ENCODE measurements at regions not wholly inside any gene's neighbourhood (a gene's known extent, or its start where the extent isn't known, plus 50 kb on each side); places are given as distances from the start of the nearest gene placed in this dataset.

- no peak overlapping the region for H3K4me3 ChIP-seq
- no peak for TF ChIP-seq EP300 (IDR thresholded peaks at IDR 0.05)
- no peak for TF ChIP-seq POLR2AphosphoS5 (IDR thresholded peaks at IDR 0.05)
- TF ChIP-seq POLR2A (IDR thresholded peaks at IDR 0.05) = no peak
- TF ChIP-seq, protein P1, sequence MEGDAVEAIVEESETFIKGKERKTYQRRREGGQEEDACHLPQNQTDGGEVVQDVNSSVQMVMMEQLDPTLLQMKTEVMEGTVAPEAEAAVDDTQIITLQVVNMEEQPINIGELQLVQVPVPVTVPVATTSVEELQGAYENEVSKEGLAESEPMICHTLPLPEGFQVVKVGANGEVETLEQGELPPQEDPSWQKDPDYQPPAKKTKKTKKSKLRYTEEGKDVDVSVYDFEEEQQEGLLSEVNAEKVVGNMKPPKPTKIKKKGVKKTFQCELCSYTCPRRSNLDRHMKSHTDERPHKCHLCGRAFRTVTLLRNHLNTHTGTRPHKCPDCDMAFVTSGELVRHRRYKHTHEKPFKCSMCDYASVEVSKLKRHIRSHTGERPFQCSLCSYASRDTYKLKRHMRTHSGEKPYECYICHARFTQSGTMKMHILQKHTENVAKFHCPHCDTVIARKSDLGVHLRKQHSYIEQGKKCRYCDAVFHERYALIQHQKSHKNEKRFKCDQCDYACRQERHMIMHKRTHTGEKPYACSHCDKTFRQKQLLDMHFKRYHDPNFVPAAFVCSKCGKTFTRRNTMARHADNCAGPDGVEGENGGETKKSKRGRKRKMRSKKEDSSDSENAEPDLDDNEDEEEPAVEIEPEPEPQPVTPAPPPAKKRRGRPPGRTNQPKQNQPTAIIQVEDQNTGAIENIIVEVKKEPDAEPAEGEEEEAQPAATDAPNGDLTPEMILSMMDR (IDR thresholded peaks at IDR 0.05) = no peak
- peaks cover 0 to 41% (median 0%) of the 10 kb centered on the region in 3 donors for H3K9me3 ChIP-seq
- no peaks in the 10 kb centered on the region for H3K36me3 ChIP-seq
- no peaks in the 10 kb centered on the region for H3K4me1 ChIP-seq
- ATAC-seq = no peak
- no peak overlapping the region for H3K27ac ChIP-seq
- peaks cover 50% of the 10 kb centered on the region for H3K27me3 ChIP-seq
Observed at GRCh38 chr1:38440402-38440801, 393.8 kb upstream of the POU3F1 start.

DNA sequence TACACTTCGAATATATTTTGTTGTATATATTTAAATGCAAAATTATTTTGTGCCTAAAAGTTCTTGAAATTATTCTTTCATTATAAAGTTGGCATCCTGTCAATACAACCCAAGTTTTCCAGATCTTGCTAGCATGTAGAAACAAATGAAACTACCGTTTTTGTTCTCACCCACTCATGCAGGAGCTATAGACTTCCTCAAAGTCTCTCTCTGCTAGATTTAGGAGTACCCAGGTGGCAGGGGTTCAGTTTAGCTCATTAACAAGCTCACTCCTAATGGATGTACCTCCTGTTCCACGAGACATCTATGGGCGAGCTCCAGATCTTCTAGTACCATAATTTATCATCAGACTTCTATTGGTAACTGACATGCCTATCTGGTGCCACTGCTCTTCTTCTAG is 390.2 kb upstream of the POU3F1 start:
- H3K9me3 ChIP-seq = peaks cover 0 to 24% (median 0%) of the 10 kb centered on the region in 3 donors
- peaks cover 25% of the 10 kb centered on the region for H3K27me3 ChIP-seq
- no peak overlapping the region for H3K4me3 ChIP-seq
- H3K27ac ChIP-seq = no peak overlapping the region
- TF ChIP-seq, protein P1 (IDR thresholded peaks at IDR 0.05) = no peak
- H3K36me3 ChIP-seq = no peaks in the 10 kb centered on the region
- 42 to 58% methylated on average over 3 to 4 of the region's 4 CpGs for WGBS, 2 donors (ENCODE audit: low coverage in 1 of 2)
- H3K4me1 ChIP-seq = no peaks in the 10 kb centered on the region
- no peak for ATAC-seq

DNA sequence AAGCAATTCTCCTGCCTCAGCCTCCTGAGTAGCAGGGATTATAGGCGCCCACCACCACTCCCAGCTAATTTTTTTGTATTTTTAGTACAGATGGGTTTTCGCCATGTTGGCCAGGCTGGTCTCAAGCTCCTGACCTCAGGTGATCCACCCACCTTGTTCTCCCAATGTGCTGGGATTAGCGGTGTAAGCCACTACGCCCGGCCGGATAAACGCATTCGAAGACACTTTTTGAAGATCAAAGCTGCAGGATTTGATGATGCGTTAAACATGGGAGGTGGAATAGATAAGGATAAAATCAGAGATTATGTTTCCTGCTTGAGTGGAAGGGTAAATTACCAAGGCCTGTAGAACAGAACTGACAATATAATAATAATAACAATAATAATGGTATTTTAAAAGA is 389.4 kb upstream of the POU3F1 start:
- Histone ChIP-seq H3K27ac (no peak overlapping the region), H3K36me3 (no peaks in the 10 kb centered on the region), H3K9me3 (peaks cover 0 to 17% (median 0%) of the 10 kb centered on the region in 3 donors), H3K4me1 (no peaks in the 10 kb centered on the region), H3K27me3 (peaks cover 20% of the 10 kb centered on the region), H3K4me3 (no peak overlapping the region)
- WGBS, 2 donors (ENCODE audit: low coverage in 1 of 2) = 80 to 91% methylated on average over 8 to 9 of the region's 9 CpGs
- no peak for ATAC-seq
- TF ChIP-seq POLR2A (IDR thresholded peaks at IDR 0.05) = no peak
- no peak for TF ChIP-seq EP300 (IDR thresholded peaks at IDR 0.05)
- TF ChIP-seq, protein P1 (IDR thresholded peaks at IDR 0.05) = no peak
- no peak for TF ChIP-seq POLR2AphosphoS5 (IDR thresholded peaks at IDR 0.05)

- H3K36me3 ChIP-seq = no peaks in the 10 kb centered on the region
- no peak overlapping the region for H3K27ac ChIP-seq
- peaks cover 13% of the 10 kb centered on the region for H3K27me3 ChIP-seq
- H3K9me3 ChIP-seq = no peaks in the 10 kb centered on the region
- TF ChIP-seq POLR2A (IDR thresholded peaks at IDR 0.05) = no peak
- TF ChIP-seq POLR2AphosphoS5 (IDR thresholded peaks at IDR 0.05) = no peak
- no peak for TF ChIP-seq EP300 (IDR thresholded peaks at IDR 0.05)
- TF ChIP-seq, protein P1 (IDR thresholded peaks at IDR 0.05) = no peak
- H3K4me1 ChIP-seq = no peaks in the 10 kb centered on the region
- WGBS, 2 donors (ENCODE audit: low coverage in 1 of 2) = 40 to 93% methylated on average over 3 to 9 of the region's 10 CpGs
- no peak overlapping the region for H3K4me3 ChIP-seq
- ATAC-seq = no peak
Observed at GRCh38 chr1:38433084-38433722, 386.6 kb upstream of the POU3F1 start.

- ATAC-seq = no peak
- Histone ChIP-seq H3K27ac (no peak overlapping the region), H3K9me3 (no peaks in the 10 kb centered on the region), H3K4me1 (no peaks in the 10 kb centered on the region), H3K4me3 (no peak overlapping the region), H3K27me3 (peaks cover 13% of the 10 kb centered on the region), H3K36me3 (no peaks in the 10 kb centered on the region)
- 69 to 77% methylated on average over 1 to 3 of the region's 3 CpGs for WGBS, 2 donors (ENCODE audit: low coverage in 1 of 2)
- TF ChIP-seq, protein P1 (IDR thresholded peaks at IDR 0.05) = no peak
- TF ChIP-seq POLR2AphosphoS5 (IDR thresholded peaks at IDR 0.05) (no peak), POLR2A (IDR thresholded peaks at IDR 0.05) (no peak), EP300 (IDR thresholded peaks at IDR 0.05) (no peak)
Observed at GRCh38 chr1:38431535-38432376, 385.2 kb upstream of the POU3F1 start.
